ENCODE measurements at regions not wholly inside any gene's neighbourhood (a gene's known extent, or its start where the extent isn't known, plus 50 kb on each side); places are given as distances from the start of the nearest gene placed in this dataset.

GRCh38 chr4:125042041-125042440 lies 272.7 kb upstream of the FAT4 start:
- DNase-seq, result no peak
- no peaks in the 10 kb centered on the region for H3F3A ChIP-seq (ENCODE audit: insufficient read depth, low read length)

DNA sequence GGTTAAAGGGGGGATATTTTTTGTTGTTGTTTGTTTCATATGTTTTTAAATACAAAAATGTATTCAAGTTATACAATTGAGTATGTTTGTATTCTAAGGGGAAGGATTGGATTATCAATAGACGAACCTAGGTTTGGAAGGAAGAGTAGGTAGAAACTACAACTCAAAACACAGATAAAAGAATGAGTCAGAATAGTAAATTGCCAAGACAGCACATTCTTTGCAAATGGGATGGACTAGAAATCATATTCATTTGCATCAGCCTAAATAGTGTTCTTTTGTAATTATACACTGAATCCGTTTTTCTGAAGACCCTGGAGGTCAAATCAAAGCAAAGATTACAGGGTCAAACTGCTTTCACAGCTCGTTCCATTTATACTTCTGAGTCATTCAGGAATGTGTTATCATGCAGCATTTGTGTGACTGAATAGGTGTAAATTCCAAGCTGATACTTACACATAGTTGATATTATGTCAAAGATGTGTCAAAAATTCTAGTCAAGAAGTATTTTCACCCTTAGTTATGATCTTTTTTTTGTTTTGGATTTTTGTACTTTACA lies 273.3 kb upstream of the FAT4 start:
- no peak overlapping the region for H3K4me2 ChIP-seq (ENCODE audit: low read depth, low read length)
- no peak overlapping the region for H3K27ac ChIP-seq (ENCODE audit: low read length)
- H3K9ac ChIP-seq (ENCODE audit: low read length), result no peak overlapping the region
- DNase-seq, result no peak
- no peak for TF ChIP-seq EZH2 (optimal IDR thresholded peaks at IDR 0.05; ENCODE audit: low read depth, low read length)
- TF ChIP-seq EZH2phosphoT487 (IDR thresholded peaks at IDR 0.05; ENCODE audit: low read length), result no peak
- no peak for TF ChIP-seq CTCF (IDR thresholded peaks at IDR 0.05; ENCODE audit: low read length)
- H3K27me3 ChIP-seq (replicated peaks; ENCODE audit: insufficient read depth, low read length), result no peaks in the 10 kb centered on the region
- H2AFZ ChIP-seq (ENCODE audit: low read length), result no peak overlapping the region
- H3K9me3 ChIP-seq (replicated peaks; ENCODE audit: insufficient read depth, low read length), result no peaks in the 10 kb centered on the region
- no peaks in the 10 kb centered on the region for H3K4me1 ChIP-seq (ENCODE audit: low read length)
- H3F3A ChIP-seq (ENCODE audit: insufficient read depth, low read length), result no peaks in the 10 kb centered on the region
- no peaks in the 10 kb centered on the region for H4K20me1 ChIP-seq (ENCODE audit: insufficient read depth, low read length)
- H3K4me3 ChIP-seq (ENCODE audit: low read length), result no peak overlapping the region
- no peaks in the 10 kb centered on the region for H3K9me2 ChIP-seq (replicated peaks; ENCODE audit: insufficient read depth, low read length)
- H3K36me3 ChIP-seq (replicated peaks; ENCODE audit: insufficient read depth, low read length), result no peaks in the 10 kb centered on the region
- H3K79me2 ChIP-seq (ENCODE audit: low read length), result no peaks in the 10 kb centered on the region

More at GRCh38 chr4:125042041-125042440, 272.7 kb upstream of the FAT4 start:
- no peak overlapping the region for H3K9ac ChIP-seq (ENCODE audit: low read length)
- no peaks in the 10 kb centered on the region for H4K20me1 ChIP-seq (ENCODE audit: insufficient read depth, low read length)
- no peak overlapping the region for H3K4me3 ChIP-seq (ENCODE audit: low read length)
- no peak overlapping the region for H2AFZ ChIP-seq (ENCODE audit: low read length)
- H3K27me3 ChIP-seq (replicated peaks; ENCODE audit: insufficient read depth, low read length), result no peaks in the 10 kb centered on the region
- H3K27ac ChIP-seq (ENCODE audit: low read length), result no peak overlapping the region
- no peaks in the 10 kb centered on the region for H3K36me3 ChIP-seq (replicated peaks; ENCODE audit: insufficient read depth, low read length)
- TF ChIP-seq EZH2 (optimal IDR thresholded peaks at IDR 0.05; ENCODE audit: low read depth, low read length) (no peak), EZH2phosphoT487 (IDR thresholded peaks at IDR 0.05; ENCODE audit: low read length) (no peak), CTCF (IDR thresholded peaks at IDR 0.05; ENCODE audit: low read length) (no peak)
- no peak overlapping the region for H3K4me2 ChIP-seq (ENCODE audit: low read depth, low read length)
- H3K9me2 ChIP-seq (replicated peaks; ENCODE audit: insufficient read depth, low read length), result no peaks in the 10 kb centered on the region
- no peaks in the 10 kb centered on the region for H3K9me3 ChIP-seq (replicated peaks; ENCODE audit: insufficient read depth, low read length)
- no peaks in the 10 kb centered on the region for H3K79me2 ChIP-seq (ENCODE audit: low read length)
- H3K4me1 ChIP-seq (ENCODE audit: low read length), result no peaks in the 10 kb centered on the region

- no peak overlapping the region for H3K4me2 ChIP-seq (ENCODE audit: low read depth, low read length)
- H3K9me3 ChIP-seq (replicated peaks; ENCODE audit: insufficient read depth, low read length), result no peaks in the 10 kb centered on the region
- H3F3A ChIP-seq (ENCODE audit: insufficient read depth, low read length), result no peaks in the 10 kb centered on the region
- DNase-seq, result no peak
- no peak overlapping the region for H2AFZ ChIP-seq (ENCODE audit: low read length)
- H3K4me3 ChIP-seq (ENCODE audit: low read length), result no peak overlapping the region
- no peaks in the 10 kb centered on the region for H3K36me3 ChIP-seq (replicated peaks; ENCODE audit: insufficient read depth, low read length)
- H3K9ac ChIP-seq (ENCODE audit: low read length), result no peak overlapping the region
- H3K79me2 ChIP-seq (ENCODE audit: low read length), result no peaks in the 10 kb centered on the region
- no peaks in the 10 kb centered on the region for H3K27me3 ChIP-seq (replicated peaks; ENCODE audit: insufficient read depth, low read length)
- H3K27ac ChIP-seq (ENCODE audit: low read length), result no peak overlapping the region
- no peaks in the 10 kb centered on the region for H4K20me1 ChIP-seq (ENCODE audit: insufficient read depth, low read length)
- TF ChIP-seq EZH2 (optimal IDR thresholded peaks at IDR 0.05; ENCODE audit: low read depth, low read length) (no peak), EZH2phosphoT487 (IDR thresholded peaks at IDR 0.05; ENCODE audit: low read length) (no peak), CTCF (IDR thresholded peaks at IDR 0.05; ENCODE audit: low read length) (no peak)
- no peaks in the 10 kb centered on the region for H3K9me2 ChIP-seq (replicated peaks; ENCODE audit: insufficient read depth, low read length)
- H3K4me1 ChIP-seq (ENCODE audit: low read length), result no peaks in the 10 kb centered on the region
Measured at GRCh38 chr4:125039550-125039949, 275.2 kb upstream of the FAT4 start.
